OCI-LY7 (cell line): ENCODE measurements at regions not wholly inside any gene's neighbourhood (a gene's known extent, or its start where the extent isn't known, plus 50 kb on each side); places are given as distances from the start of the nearest gene placed in this dataset.

ENCODE experiments used
- BruUV-seq: library from RNA; stranded (reverse); fragments of 400-500 nt; replicated peaks from 2 replicates; lab custom pipeline; 2021; lab: Mats Ljungman, UMichigan
- CTCF ChIA-PET: fragments of 300-600 bp; sonication (Branson Sonifier 250); formaldehyde crosslinking; loops from one replicate; lab custom pipeline; 2022; ENCODE audit warnings: antibody characterized with exemption; ENCODE audit not compliant: unreplicated experiment; lab: Charles Lee
- POLR2A ChIA-PET: fragments of 300-600 bp; sonication (Branson Sonifier 250); formaldehyde crosslinking; loops from one replicate; lab custom pipeline; 2022; ENCODE audit warnings: antibody characterized with exemption; lab: Charles Lee
- DNase-seq: peaks from one replicate; pipeline ENCODE4 v3.0.0-alpha.2; 2015; ENCODE audit warnings: low spot score
- H2AFZ ChIP-seq: fragments of 200-600 bp; sonication (generic), shearing (Covaris generic); 2 replicates; pipeline ENCODE4 v1.6.1; 2014; ENCODE audit warnings: mild to moderate bottlenecking, antibody characterized with exemption, low read length, moderate library complexity
- H3K27ac ChIP-seq: fragments of 200-600 bp; sonication (generic); 2 replicates; pipeline ENCODE4 v1.5.1; 2014; ENCODE audit warnings: mixed run types, low read depth, mild to moderate bottlenecking, moderate library complexity, low read length, inconsistent platforms; ENCODE audit not compliant: poor library complexity, severe bottlenecking
- H3K36me3 ChIP-seq: fragments of 200-600 bp; sonication (generic); 2 replicates; pipeline ENCODE4 v1.6.1; 2014; ENCODE audit warnings: mild to moderate bottlenecking, antibody characterized with exemption, low read length, moderate library complexity, mixed read lengths; ENCODE audit not compliant: insufficient read depth
- H3K4me1 ChIP-seq: fragments of 200-600 bp; sonication (generic); 2 replicates; pipeline ENCODE4 v1.5.1; 2014; ENCODE audit warnings: mild to moderate bottlenecking, low read length; ENCODE audit not compliant: insufficient read depth, poor library complexity, severe bottlenecking
- H3K4me2 ChIP-seq: fragments of 200-600 bp; sonication (generic); 2 replicates; pipeline ENCODE4 v1.6.1; 2014; ENCODE audit warnings: mild to moderate bottlenecking, low read length
- H3K4me3 ChIP-seq: fragments of 200-600 bp; sonication (generic); 2 replicates; pipeline ENCODE4 v1.5.1; 2014; ENCODE audit warnings: mild to moderate bottlenecking, low read depth, low read length; ENCODE audit not compliant: poor library complexity, severe bottlenecking
- H3K79me2 ChIP-seq: fragments of 200-600 bp; sonication (generic); 2 replicates; pipeline ENCODE4 v1.6.1; 2016; ENCODE audit warnings: low read depth, mild to moderate bottlenecking, low read length, moderate library complexity, mixed read lengths; ENCODE audit not compliant: insufficient read depth
- H3K9me2 ChIP-seq: fragments of 200-600 bp; sonication (generic); 2 replicates; pipeline ENCODE4 v1.6.1; 2016; ENCODE audit warnings: mild to moderate bottlenecking, low read length, mixed read lengths; ENCODE audit not compliant: insufficient read depth
- H3K9me3 ChIP-seq: fragments of 200-600 bp; sonication (generic); 2 replicates; pipeline ENCODE4 v1.6.1; 2014; ENCODE audit warnings: mild to moderate bottlenecking, mixed run types, low read length, mixed read lengths
- H4K20me1 ChIP-seq: fragments of 200-600 bp; sonication (generic); 2 replicates; pipeline ENCODE4 v1.6.1; 2014; ENCODE audit warnings: mild to moderate bottlenecking, antibody characterized with exemption, low read length, moderate library complexity, mixed read lengths; ENCODE audit not compliant: insufficient read depth
- CTCF ChIP-seq: fragments of 200-600 bp; sonication (generic); conservative IDR thresholded peaks from 2 replicates; pipeline ENCODE4 v1.5.1; 2014; ENCODE audit warnings: mild to moderate bottlenecking, antibody characterized with exemption, low read length, moderate library complexity, mixed read lengths
- EZH2phosphoT487 ChIP-seq: fragments of 200-600 bp; sonication (generic); IDR thresholded peaks from 2 replicates; pipeline ENCODE4 v1.6.1; 2018; ENCODE audit warnings: low read depth, borderline replicate concordance, mild to moderate bottlenecking, mixed run types, antibody characterized with exemption, low read length, moderate library complexity, mixed read lengths
- intact Hi-C: fragments of 100-400 bp; cut with micrococcal nuclease; formaldehyde crosslinking; loops from one replicate; pipeline ENCODE4 v1.10.0; 2022; ENCODE audit not compliant: unreplicated experiment

GRCh38 chr11:134843735-134844134, 431.7 kb upstream of the B3GAT1 start:
- no peak for TF ChIP-seq CTCF
- TF ChIP-seq EZH2phosphoT487 = no peak
- DNase-seq = no peak
- intact Hi-C loops = no loop called here
- Histone ChIP-seq H3K36me3 (no peaks in the 10 kb centered on the region), H3K4me2 (no peak overlapping the region), H3K27ac (no peak overlapping the region), H3K4me1 (no peaks in the 10 kb centered on the region), H3K79me2 (no peaks in the 10 kb centered on the region), H4K20me1 (no peaks in the 10 kb centered on the region), H3K9me3 (no peaks in the 10 kb centered on the region), H3K9me2 (no peaks in the 10 kb centered on the region), H2AFZ (no peak overlapping the region), H3K4me3 (no peak overlapping the region)
- POLR2A ChIA-PET = no interaction called here
- CTCF ChIA-PET = no interaction called here
- no TSS peak for BruUV-seq

DNA sequence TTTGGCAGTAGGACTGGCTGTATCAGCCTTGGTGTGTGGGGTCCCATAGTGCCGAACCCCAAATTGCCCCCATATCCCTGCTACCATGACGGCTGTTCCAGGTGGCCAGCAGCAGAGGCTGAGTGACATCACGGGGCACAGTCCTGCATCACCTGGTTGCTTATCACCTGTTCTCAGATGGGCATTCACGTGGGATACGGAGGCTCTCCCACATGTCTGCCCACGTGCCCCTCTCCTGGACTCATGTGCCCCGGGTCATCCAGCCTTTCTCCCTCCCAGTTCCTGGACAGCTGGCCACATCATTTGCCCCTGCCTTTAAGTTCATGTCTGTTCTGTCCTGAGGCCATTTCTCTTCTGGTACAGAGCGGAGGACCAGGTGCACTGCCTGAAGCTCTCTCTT, 431.0 kb upstream of the B3GAT1 start:
- H3K4me2 ChIP-seq = no peak overlapping the region
- H3K4me1 ChIP-seq = no peaks in the 10 kb centered on the region
- POLR2A ChIA-PET = no interaction called here
- H3K4me3 ChIP-seq = no peak overlapping the region
- no peak for DNase-seq
- H3K27ac ChIP-seq = no peak overlapping the region
- no peaks in the 10 kb centered on the region for H4K20me1 ChIP-seq
- CTCF ChIA-PET = no interaction called here
- no peaks in the 10 kb centered on the region for H3K36me3 ChIP-seq
- intact Hi-C loops = no loop called here
- TF ChIP-seq CTCF = no peak
- no peak for TF ChIP-seq EZH2phosphoT487
- no TSS peak for BruUV-seq
- no peaks in the 10 kb centered on the region for H3K9me3 ChIP-seq
- no peaks in the 10 kb centered on the region for H3K9me2 ChIP-seq
- no peak overlapping the region for H2AFZ ChIP-seq
- H3K79me2 ChIP-seq = no peaks in the 10 kb centered on the region

DNA sequence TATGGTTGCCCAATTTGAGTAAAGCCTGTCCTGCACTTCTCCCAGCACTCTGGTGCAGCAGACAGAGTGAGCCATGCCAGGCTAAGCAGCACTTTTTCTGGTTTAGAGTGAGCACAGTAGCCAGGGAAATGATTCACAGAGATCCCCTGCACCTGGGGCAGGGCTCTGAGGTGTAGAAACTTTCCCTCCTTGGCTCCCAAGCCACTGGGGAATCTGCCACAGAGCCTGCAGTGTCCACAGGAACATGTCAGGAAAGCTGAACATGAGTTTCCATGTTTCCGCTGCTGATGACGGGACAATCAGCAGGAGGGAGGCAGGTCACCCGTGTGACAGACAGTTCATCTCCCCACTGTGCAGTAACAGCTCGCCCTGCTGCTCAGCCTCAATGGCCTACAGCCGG, 429.9 kb upstream of the B3GAT1 start:
- Histone ChIP-seq H3K9me2 (no peaks in the 10 kb centered on the region), H2AFZ (no peak overlapping the region), H3K27ac (no peak overlapping the region), H3K4me2 (no peak overlapping the region), H3K9me3 (no peaks in the 10 kb centered on the region), H3K4me3 (no peak overlapping the region), H3K79me2 (no peaks in the 10 kb centered on the region), H3K36me3 (no peaks in the 10 kb centered on the region), H4K20me1 (no peaks in the 10 kb centered on the region), H3K4me1 (no peaks in the 10 kb centered on the region)
- BruUV-seq = no TSS peak
- no peak for DNase-seq
- ChIA-PET CTCF (no interaction called here), POLR2A (no interaction called here)
- TF ChIP-seq EZH2phosphoT487 (no peak), CTCF (no peak)
- intact Hi-C loops = no loop called here
